ENCODE measurements at regions not wholly inside any gene's neighbourhood (a gene's known extent, or its start where the extent isn't known, plus 50 kb on each side); places are given as distances from the start of the nearest gene placed in this dataset.
A peak's percentile ranks its signal among the peaks of the same experiment; 100 is the strongest.

- DNase-seq (ENCODE audit: low read depth in 2 of 2, low spot score in 1 of 2), result no peak
Measured at GRCh38 chr5:168219515-168220410, 71.7 kb upstream of the WWC1 start.

- no peak for DNase-seq (ENCODE audit: low read depth in 2 of 2, low spot score in 1 of 2)
Measured at GRCh38 chr5:168224085-168224484, 67.4 kb upstream of the WWC1 start.

- no peak for DNase-seq (ENCODE audit: low read depth in 2 of 2, low spot score in 1 of 2)
Measured at GRCh38 chr5:168226012-168226411, 65.4 kb upstream of the WWC1 start.

GRCh38 chr5:168227001-168227400, 64.4 kb upstream of the WWC1 start:
- DNase-seq (ENCODE audit: low read depth in 2 of 2, low spot score in 1 of 2), result no peak

- peak in 1 of 2 donors; percentile 5 for DNase-seq (ENCODE audit: low read depth in 2 of 2, low spot score in 1 of 2)
Measured at GRCh38 chr5:168227973-168228615, 63.4 kb upstream of the WWC1 start.

GRCh38 chr5:168228668-168229067, 62.8 kb upstream of the WWC1 start:
- DNase-seq (ENCODE audit: low read depth in 2 of 2, low spot score in 1 of 2), result no peak

- DNase-seq (ENCODE audit: low read depth in 2 of 2, low spot score in 1 of 2), result no peak
Measured at GRCh38 chr5:168234133-168234532, 57.3 kb upstream of the WWC1 start.

GRCh38 chr5:168238463-168238862, 53.0 kb upstream of the WWC1 start:
- no peak for DNase-seq (ENCODE audit: low read depth in 2 of 2, low spot score in 1 of 2)

- no peak for DNase-seq (ENCODE audit: low read depth in 2 of 2, low spot score in 1 of 2)
Measured at GRCh38 chr5:168239325-168239724, 52.1 kb upstream of the WWC1 start.

All from stimulated activated CD8-positive, alpha-beta memory T cell treated with anti-CD3 and anti-CD28 coated beads, Interleukin-4, amount 100 ng/mL, for 1 hour (primary cell).